ENCODE measurements at regions not wholly inside any gene's neighbourhood (a gene's known extent, or its start where the extent isn't known, plus 50 kb on each side); places are given as distances from the start of the nearest gene placed in this dataset.

- no peak for DNase-seq
Observed at GRCh38 chr6:14647357-14647756, 529.8 kb downstream of the CD83 start.

GRCh38 chr6:14652536-14652935 lies 535.0 kb downstream of the CD83 start:
- DNase-seq, result no peak

- DNase-seq, result no peak
Observed at GRCh38 chr6:14655201-14656061, 537.9 kb downstream of the CD83 start.

DNA sequence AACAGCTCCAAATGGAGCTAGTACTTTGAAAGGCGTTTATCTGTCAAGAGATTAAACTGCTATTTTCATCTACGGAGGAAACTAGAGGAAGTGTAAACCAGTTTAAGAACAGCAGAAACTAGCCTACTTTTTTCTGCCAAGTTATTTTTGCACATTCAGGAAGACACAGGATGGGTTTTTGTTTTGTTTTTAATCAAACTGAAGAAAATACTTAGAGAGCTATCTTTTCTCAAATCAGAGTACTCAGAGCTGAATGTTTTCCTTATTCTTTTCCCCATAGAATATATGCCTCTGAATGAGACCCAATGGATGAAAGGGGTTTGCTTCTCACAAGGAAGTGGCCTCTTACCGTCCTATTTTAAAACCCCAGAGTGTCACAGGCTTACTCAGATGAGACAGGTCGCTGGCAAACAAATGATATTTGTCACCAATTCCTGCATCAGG lies 538.5 kb downstream of the CD83 start:
- no peak for DNase-seq

- DNase-seq, result no peak
Observed at GRCh38 chr6:14656649-14657048, 539.1 kb downstream of the CD83 start.

DNA sequence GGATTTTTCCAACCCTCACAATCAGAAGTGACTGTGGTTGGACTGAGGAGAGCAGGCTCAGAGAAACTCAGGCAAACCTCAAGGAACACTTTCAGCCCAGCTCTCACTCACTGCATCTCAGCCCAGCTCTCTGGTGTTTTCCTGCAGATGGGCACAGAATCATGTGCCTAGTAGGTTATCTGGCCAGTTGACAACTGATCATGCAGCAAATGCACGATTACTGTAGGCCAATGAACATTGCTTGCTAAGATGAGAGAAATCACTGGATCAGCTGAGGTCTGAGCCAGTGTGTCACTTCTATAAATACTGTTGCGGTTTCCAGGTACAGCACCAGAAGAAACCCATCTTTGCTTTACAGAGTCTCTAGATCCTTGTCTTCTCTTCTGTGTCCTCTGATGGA lies 540.5 kb downstream of the CD83 start:
- no peak for DNase-seq

DNA sequence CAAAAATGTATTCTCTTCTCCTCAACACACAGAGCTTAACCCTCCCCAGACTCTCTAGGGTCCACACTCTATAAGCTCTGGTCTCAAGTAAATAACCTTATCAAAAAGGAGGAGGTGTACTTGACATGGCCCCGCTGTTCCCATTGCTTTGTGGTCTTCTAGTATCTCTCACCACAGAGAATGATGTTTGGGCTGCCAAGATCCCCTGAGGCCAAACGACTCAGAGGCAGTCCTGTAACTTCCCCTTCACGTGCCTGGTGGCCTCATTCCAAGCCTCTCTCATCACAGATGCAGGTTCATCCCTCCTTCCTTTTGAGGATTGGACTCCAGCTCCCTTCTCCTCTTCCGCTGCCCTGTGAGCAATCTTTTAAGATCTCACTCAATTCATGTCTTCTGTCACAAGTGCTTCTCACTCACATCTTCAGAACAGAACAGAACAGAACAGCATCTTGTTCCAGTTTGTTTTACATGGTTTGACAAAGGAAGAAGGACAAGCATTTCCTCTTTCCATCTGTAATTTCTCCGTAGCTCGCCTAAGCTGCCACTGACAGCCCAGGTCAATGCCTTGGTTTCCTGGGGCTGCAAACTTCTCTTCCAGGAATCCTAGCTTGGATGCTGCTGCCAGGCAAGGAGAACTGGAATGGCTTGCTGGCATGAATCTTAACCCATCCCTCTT lies 541.5 kb downstream of the CD83 start:
- no peak for DNase-seq

- DNase-seq, result no peak
Observed at GRCh38 chr6:14659841-14660240, 542.3 kb downstream of the CD83 start.

GRCh38 chr6:14660806-14661579 lies 543.4 kb downstream of the CD83 start:
- DNase-seq, result no peak

GRCh38 chr6:14661691-14662090 lies 544.1 kb downstream of the CD83 start:
- DNase-seq, result no peak

- no peak for DNase-seq
Observed at GRCh38 chr6:14664112-14664601, 546.6 kb downstream of the CD83 start.

DNA sequence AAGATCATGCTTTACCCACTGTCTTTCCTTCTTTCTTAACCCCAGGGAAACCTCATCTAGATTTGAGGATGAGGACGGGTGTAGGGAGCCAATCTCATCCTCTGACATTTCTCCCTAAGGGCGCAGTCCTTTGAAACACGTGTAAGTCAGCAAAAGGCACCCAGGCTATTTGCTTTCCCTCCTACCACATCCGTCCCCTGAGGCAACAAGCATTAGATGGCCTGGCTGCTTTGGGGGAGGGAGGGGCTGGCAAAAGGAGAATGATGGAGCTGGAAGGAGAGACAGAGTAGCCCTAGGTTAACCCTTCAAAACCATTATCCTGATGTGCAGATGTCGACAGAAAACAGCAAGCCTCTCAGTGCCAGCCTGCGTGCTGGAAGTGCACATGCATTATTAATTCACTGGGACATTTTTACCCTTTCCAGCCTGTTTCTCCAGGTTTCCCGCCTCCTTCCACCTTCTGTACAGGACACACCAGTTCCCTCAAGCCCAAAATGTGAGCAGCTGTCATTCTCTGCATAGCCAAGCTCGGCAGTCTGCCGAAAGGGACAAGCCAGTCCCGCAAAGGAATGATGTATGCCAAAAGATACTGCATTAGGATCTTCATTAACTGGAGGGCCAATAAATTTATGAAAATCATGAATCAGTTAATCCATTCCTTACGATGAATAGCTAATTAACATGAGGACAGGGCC lies 547.2 kb downstream of the CD83 start:
- DNase-seq, result no peak

- no peak for DNase-seq
Observed at GRCh38 chr6:14665827-14666724, 548.5 kb downstream of the CD83 start.

GRCh38 chr6:14670806-14671205 lies 553.2 kb downstream of the CD83 start:
- no peak for DNase-seq

DNA sequence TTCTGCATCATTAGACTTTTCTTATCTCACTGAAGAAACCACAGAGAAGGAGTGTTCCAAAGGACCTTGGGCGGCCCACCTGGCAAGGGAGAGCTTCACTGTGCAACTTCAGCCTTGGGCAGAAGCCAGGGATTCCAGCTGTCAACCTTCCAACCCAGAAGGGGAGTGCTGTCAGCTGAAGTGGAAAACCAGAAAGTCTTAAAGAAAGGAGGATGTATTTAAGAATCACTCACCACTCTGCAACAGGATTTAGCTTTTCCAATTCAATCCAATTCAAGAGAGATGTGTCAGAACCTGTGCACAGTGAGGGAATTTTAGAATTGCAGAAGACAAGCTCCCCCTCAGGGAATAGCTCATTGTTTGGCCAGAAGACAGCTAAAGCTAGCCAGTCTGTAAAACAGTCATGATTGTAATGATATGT lies 553.7 kb downstream of the CD83 start:
- DNase-seq, result peak; percentile 69 to 82

DNA sequence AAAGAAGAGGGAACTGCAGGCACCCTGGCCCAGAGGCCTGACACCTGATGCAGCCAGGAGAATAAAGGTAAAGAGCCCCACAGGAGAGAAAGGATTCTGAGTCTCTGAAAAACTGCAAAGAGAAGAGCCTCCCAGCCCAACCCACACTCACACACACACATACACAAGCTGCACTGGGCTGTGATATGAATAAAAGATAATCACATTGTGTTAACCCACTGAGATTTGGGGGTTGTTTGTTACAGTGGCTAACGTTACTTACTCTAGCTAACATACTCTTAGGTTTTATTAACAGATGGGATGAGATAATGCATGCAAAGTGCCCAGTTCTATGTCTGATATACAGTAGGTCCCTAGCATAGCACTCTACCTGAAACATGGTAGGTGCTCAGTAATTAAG lies 554.4 kb downstream of the CD83 start:
- DNase-seq, result no peak

DNA sequence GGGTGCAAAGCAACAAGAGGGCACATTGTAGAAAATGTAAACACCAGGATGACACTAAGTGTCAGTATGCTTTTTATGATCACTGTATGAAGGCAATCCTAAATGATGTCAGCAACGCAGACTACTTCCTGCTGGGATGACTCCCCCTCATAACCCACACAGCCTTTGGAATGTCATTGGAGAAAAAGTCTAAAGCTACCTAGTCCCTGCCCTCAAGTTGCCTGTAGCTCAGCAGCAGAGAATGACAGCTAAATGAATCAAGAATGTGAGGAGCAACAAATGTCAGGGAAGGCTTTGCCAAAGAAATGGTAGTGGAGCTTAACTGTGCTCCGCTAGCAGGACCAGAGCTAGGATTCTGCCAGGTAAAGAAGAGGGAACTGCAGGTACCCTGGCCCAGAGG lies 555.6 kb downstream of the CD83 start:
- no peak for DNase-seq

DNA sequence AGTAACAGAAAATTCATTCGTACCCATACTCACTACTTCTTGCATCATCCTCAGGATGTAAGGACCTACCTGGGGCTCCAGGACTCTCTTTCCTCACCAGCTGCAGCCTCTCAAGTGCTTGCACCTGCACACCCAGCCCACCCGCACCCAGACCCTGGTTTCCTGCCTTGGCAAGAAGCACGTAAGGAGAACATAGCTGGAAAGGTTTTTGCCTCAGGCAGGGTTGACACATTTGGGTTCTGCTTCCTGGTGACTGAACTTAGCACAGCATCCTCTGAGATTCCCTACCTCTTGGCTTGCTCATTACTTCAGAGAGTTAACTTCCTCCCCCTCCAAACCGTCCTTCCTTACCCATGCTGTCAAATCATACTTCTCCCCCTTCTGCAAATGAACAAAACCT lies 556.9 kb downstream of the CD83 start:
- DNase-seq, result no peak

- no peak for DNase-seq
Observed at GRCh38 chr6:14674867-14675648, 557.5 kb downstream of the CD83 start.

- no peak for DNase-seq
Observed at GRCh38 chr6:14676064-14676463, 558.5 kb downstream of the CD83 start.

Data from NCI-H524 (cell line).